ENCODE measurements at regions not wholly inside any gene's neighbourhood (a gene's known extent, or its start where the extent isn't known, plus 50 kb on each side); places are given as distances from the start of the nearest gene placed in this dataset.

DNA sequence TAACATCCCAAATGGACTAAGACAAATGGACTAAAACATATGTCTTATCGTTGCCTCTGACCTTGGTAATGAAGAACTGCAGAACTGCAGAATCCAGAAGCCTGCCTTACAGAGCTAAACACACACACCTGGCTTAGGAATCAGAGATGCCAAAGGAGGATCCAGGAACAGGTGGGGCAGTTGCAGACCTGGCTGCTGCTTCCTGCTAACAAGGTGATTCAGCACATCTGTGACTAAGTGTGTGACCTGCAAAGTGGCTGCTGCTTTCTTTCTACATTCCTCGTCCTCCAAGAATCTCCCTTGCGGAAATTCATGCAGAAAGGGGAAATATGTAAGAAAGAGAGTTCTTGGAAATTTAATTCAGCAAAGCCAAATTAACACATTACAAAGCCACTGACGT, 96.8 kb upstream of the NLGN4X start:
- H3K4me3 ChIP-seq (ENCODE audit: low read depth in 2 of 2, low read length in 1 of 2): no peak overlapping the region
- H3K27me3 ChIP-seq (ENCODE audit: insufficient read depth): no peaks in the 10 kb centered on the region
- no peaks in the 10 kb centered on the region for H3K79me2 ChIP-seq (ENCODE audit: insufficient read depth)
- no peaks in the 10 kb centered on the region for H3K9me3 ChIP-seq
- no peak overlapping the region for H3K27ac ChIP-seq (ENCODE audit: low read depth in 2 of 2, low read length in 1 of 2)
- no peaks in the 10 kb centered on the region for H3K36me3 ChIP-seq (replicated peaks in 1 of 2; ENCODE audit: control insufficient read depth in 1 of 2, insufficient read depth in 2 of 2, low read length in 1 of 2)
- H2AFZ ChIP-seq (ENCODE audit: low read depth): no peak overlapping the region
- no peaks in the 10 kb centered on the region for H3K9me2 ChIP-seq
- ChIA-PET POLR2A (no interaction called here), CTCF (no interaction called here)
- no peak overlapping the region for H3K9ac ChIP-seq
- H3K4me2 ChIP-seq: no peak overlapping the region
- H3F3A ChIP-seq (replicated peaks; ENCODE audit: insufficient read depth): no peaks in the 10 kb centered on the region
- H4K20me1 ChIP-seq (ENCODE audit: insufficient read depth): no peaks in the 10 kb centered on the region
- DNase-seq: no peak
- WGBS (ENCODE audit: low lambda C conversion rate): 17% methylated on average over 4 of the region's 4 CpGs
- TF ChIP-seq SIN3A (IDR thresholded peaks at IDR 0.05; ENCODE audit: borderline replicate concordance, low read depth, low read length) (no peak), RXRA (IDR thresholded peaks at IDR 0.05; ENCODE audit: borderline replicate concordance, low read depth) (no peak)
- no peaks in the 10 kb centered on the region for H3K4me1 ChIP-seq (ENCODE audit: control insufficient read depth in 1 of 2, insufficient read depth in 2 of 2, low read depth in 1 of 2, low read length in 1 of 2)

DNA sequence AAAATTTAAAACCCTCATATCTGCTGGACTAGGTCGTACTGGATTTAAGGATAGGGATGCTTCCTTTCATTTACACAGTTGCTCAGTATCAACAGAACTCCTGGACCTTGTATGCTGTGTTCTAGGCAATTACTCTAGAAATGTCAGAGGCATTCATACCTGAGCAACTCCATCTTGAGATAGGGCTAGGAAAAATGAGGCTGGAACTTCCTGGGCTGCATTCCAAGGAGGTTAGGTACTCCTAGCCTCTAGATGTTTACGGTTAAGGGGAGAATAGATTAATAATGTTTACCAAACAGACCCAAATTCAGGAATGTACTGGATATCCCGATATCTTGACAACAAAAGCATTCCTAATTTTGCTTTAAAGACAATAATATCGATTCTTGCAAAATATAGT, 84.7 kb upstream of the NLGN4X start:
- H4K20me1 ChIP-seq (ENCODE audit: insufficient read depth): no peaks in the 10 kb centered on the region
- ChIA-PET POLR2A (no interaction called here), CTCF (no interaction called here)
- H3K27me3 ChIP-seq (ENCODE audit: insufficient read depth): no peaks in the 10 kb centered on the region
- no peaks in the 10 kb centered on the region for H3K79me2 ChIP-seq (ENCODE audit: insufficient read depth)
- no peaks in the 10 kb centered on the region for H3K9me2 ChIP-seq
- H3K36me3 ChIP-seq (replicated peaks in 1 of 2; ENCODE audit: control insufficient read depth in 1 of 2, insufficient read depth in 2 of 2, low read length in 1 of 2): no peaks in the 10 kb centered on the region
- no peaks in the 10 kb centered on the region for H3K9me3 ChIP-seq
- no peak overlapping the region for H3K4me2 ChIP-seq
- no peak overlapping the region for H3K4me3 ChIP-seq (ENCODE audit: low read depth in 2 of 2, low read length in 1 of 2)
- no peak for TF ChIP-seq MEF2A (IDR thresholded peaks at IDR 0.05; ENCODE audit: borderline replicate concordance, low read depth)
- 13% methylated on average over 4 of the region's 4 CpGs for WGBS (ENCODE audit: low lambda C conversion rate)
- no peaks in the 10 kb centered on the region for H3K4me1 ChIP-seq (ENCODE audit: control insufficient read depth in 1 of 2, insufficient read depth in 2 of 2, low read depth in 1 of 2, low read length in 1 of 2)
- no peaks in the 10 kb centered on the region for H3F3A ChIP-seq (replicated peaks; ENCODE audit: insufficient read depth)
- no peak for DNase-seq
- no peak overlapping the region for H3K27ac ChIP-seq (ENCODE audit: low read depth in 2 of 2, low read length in 1 of 2)
- H3K9ac ChIP-seq: no peak overlapping the region
- H2AFZ ChIP-seq (ENCODE audit: low read depth): no peak overlapping the region

DNA sequence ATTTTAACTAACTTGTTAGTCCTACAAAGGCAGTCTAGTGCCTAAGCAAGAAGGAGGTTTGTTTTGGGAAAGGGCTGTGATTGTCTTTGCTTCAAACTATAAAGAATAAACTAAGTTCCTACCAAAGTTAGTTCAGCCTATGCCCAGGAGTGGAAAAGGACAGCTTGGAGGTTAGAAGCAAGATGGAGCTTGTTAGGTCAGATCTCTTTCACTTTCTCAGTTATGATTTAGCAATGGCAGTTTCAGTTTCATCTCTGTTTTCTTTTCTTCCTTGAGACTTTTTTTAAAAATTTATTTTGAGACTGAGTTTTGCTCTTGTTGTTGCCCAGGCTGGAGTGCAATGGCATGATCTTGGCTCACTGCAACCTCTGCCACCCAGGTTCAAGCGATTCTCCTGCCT, 82.9 kb upstream of the NLGN4X start:
- no peak overlapping the region for H3K9ac ChIP-seq
- no peaks in the 10 kb centered on the region for H3K79me2 ChIP-seq (ENCODE audit: insufficient read depth)
- no peak overlapping the region for H3K4me2 ChIP-seq
- no peak overlapping the region for H3K27ac ChIP-seq (ENCODE audit: low read depth in 2 of 2, low read length in 1 of 2)
- no peaks in the 10 kb centered on the region for H3F3A ChIP-seq (replicated peaks; ENCODE audit: insufficient read depth)
- no peaks in the 10 kb centered on the region for H3K4me1 ChIP-seq (ENCODE audit: control insufficient read depth in 1 of 2, insufficient read depth in 2 of 2, low read depth in 1 of 2, low read length in 1 of 2)
- no peaks in the 10 kb centered on the region for H3K9me3 ChIP-seq
- POLR2A ChIA-PET: no interaction called here
- WGBS (ENCODE audit: low lambda C conversion rate): 0% methylated on average over 1 of the region's 1 CpG
- CTCF ChIA-PET: no interaction called here
- no peak overlapping the region for H2AFZ ChIP-seq (ENCODE audit: low read depth)
- no peaks in the 10 kb centered on the region for H3K9me2 ChIP-seq
- no peaks in the 10 kb centered on the region for H3K36me3 ChIP-seq (replicated peaks in 1 of 2; ENCODE audit: control insufficient read depth in 1 of 2, insufficient read depth in 2 of 2, low read length in 1 of 2)
- no peaks in the 10 kb centered on the region for H3K27me3 ChIP-seq (ENCODE audit: insufficient read depth)
- no peak for DNase-seq
- no peak overlapping the region for H3K4me3 ChIP-seq (ENCODE audit: low read depth in 2 of 2, low read length in 1 of 2)
- no peak for TF ChIP-seq CHD2 (IDR thresholded peaks at IDR 0.05; ENCODE audit: low read length, partially characterized antibody)
- TF ChIP-seq, protein P1, sequence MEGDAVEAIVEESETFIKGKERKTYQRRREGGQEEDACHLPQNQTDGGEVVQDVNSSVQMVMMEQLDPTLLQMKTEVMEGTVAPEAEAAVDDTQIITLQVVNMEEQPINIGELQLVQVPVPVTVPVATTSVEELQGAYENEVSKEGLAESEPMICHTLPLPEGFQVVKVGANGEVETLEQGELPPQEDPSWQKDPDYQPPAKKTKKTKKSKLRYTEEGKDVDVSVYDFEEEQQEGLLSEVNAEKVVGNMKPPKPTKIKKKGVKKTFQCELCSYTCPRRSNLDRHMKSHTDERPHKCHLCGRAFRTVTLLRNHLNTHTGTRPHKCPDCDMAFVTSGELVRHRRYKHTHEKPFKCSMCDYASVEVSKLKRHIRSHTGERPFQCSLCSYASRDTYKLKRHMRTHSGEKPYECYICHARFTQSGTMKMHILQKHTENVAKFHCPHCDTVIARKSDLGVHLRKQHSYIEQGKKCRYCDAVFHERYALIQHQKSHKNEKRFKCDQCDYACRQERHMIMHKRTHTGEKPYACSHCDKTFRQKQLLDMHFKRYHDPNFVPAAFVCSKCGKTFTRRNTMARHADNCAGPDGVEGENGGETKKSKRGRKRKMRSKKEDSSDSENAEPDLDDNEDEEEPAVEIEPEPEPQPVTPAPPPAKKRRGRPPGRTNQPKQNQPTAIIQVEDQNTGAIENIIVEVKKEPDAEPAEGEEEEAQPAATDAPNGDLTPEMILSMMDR (IDR thresholded peaks at IDR 0.05): no peak
- no peak for TF ChIP-seq TEAD4 (IDR thresholded peaks at IDR 0.05; ENCODE audit: borderline replicate concordance, insufficient read depth)
- H4K20me1 ChIP-seq (ENCODE audit: insufficient read depth): no peaks in the 10 kb centered on the region
